ENCODE measurements at regions not wholly inside any gene's neighbourhood (a gene's known extent, or its start where the extent isn't known, plus 50 kb on each side); places are given as distances from the start of the nearest gene placed in this dataset.

DNA sequence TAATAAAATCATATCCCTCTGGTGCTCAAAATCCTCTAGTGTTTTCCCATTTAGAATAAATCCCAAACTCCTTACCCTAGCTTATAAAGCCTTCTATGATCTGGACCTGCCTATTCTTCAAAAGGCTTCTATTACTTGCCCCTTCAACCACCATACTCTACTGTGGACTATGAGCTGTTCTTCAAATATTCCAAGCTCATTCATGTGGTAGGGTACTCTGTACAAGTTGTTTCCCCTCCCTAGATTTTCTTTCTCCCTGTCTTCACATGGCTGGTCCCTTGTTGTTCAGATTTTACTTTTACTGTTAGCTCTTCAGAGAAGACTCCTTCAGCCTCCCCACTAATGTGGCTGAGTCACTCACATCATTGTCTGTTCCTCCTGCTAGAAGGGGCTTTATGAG lies 193.2 kb downstream of the OGFRL1 start:
- no peaks in the 10 kb centered on the region for H3K9me3 Mint-ChIP-seq
- no peak overlapping the region for H3K27ac Mint-ChIP-seq
- no peak for ATAC-seq
- no peaks in the 10 kb centered on the region for H3K36me3 Mint-ChIP-seq
- CTCF ChIA-PET = no interaction called here
- DNase-seq (ENCODE audit: low spot score) = no peak
- POLR2A ChIA-PET = no interaction called here
- no peak overlapping the region for H3K4me3 Mint-ChIP-seq
- H3K4me1 Mint-ChIP-seq = peaks cover 32% of the 10 kb centered on the region
- TF ChIP-seq AR (CRISPR knock-in tag; IDR thresholded peaks at IDR 0.05) = no peak
- TF ChIP-seq ETV6 (CRISPR knock-in tag; IDR thresholded peaks at IDR 0.05) = no peak
- TF ChIP-seq ZBTB21 (CRISPR knock-in tag; IDR thresholded peaks at IDR 0.05; ENCODE audit: borderline replicate concordance) = no peak
- TF ChIP-seq CBFB (CRISPR knock-in tag; IDR thresholded peaks at IDR 0.05; ENCODE audit: low read depth) = no peak
- no peak for TF ChIP-seq MXD4 (CRISPR knock-in tag; IDR thresholded peaks at IDR 0.05; ENCODE audit: borderline replicate concordance)
- TF ChIP-seq CTCF (IDR thresholded peaks at IDR 0.05) = no peak
- TF ChIP-seq SMAD4 (CRISPR knock-in tag; IDR thresholded peaks at IDR 0.05) = no peak
- TF ChIP-seq TCF7 (CRISPR knock-in tag; IDR thresholded peaks at IDR 0.05; ENCODE audit: low read depth) = no peak
- TF ChIP-seq MYBL2 (CRISPR knock-in tag; IDR thresholded peaks at IDR 0.05) = no peak
- no peak for TF ChIP-seq NR2C2 (CRISPR knock-in tag; IDR thresholded peaks at IDR 0.05)
- TF ChIP-seq HMGXB4 (CRISPR knock-in tag; IDR thresholded peaks at IDR 0.05) = no peak
- TF ChIP-seq ZNF138 (CRISPR knock-in tag; conservative IDR thresholded peaks at IDR 0.05) = no peak
- no peak for TF ChIP-seq OVOL2 (CRISPR knock-in tag; IDR thresholded peaks at IDR 0.05; ENCODE audit: borderline replicate concordance)
- TF ChIP-seq AFF4 (CRISPR knock-in tag; IDR thresholded peaks at IDR 0.05; ENCODE audit: borderline replicate concordance) = no peak
- TF ChIP-seq ATF1 (CRISPR knock-in tag; IDR thresholded peaks at IDR 0.05) = no peak
- TF ChIP-seq NR1H2 (CRISPR knock-in tag; IDR thresholded peaks at IDR 0.05) = no peak
- no peak for TF ChIP-seq RELA (CRISPR knock-in tag; IDR thresholded peaks at IDR 0.05; ENCODE audit: borderline replicate concordance)
- TF ChIP-seq ZNF396 (CRISPR knock-in tag; IDR thresholded peaks at IDR 0.05; ENCODE audit: borderline replicate concordance) = no peak
- TF ChIP-seq, protein P1, sequence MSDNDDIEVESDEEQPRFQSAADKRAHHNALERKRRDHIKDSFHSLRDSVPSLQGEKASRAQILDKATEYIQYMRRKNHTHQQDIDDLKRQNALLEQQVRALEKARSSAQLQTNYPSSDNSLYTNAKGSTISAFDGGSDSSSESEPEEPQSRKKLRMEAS (CRISPR knock-in tag; IDR thresholded peaks at IDR 0.05) = no peak
- no peaks in the 10 kb centered on the region for H3K27me3 Mint-ChIP-seq (ENCODE audit: low read depth)
